ENCODE measurements at regions not wholly inside any gene's neighbourhood (a gene's known extent, or its start where the extent isn't known, plus 50 kb on each side); places are given as distances from the start of the nearest gene placed in this dataset.

- CTCF ChIA-PET: interaction anchor here (0.8 kb wide), 1 partner anchor 9 kb away, joined by 3 read pairs; no protein-coding TSS in a partner anchor
- POLR2A ChIA-PET: no interaction called here
- TF ChIP-seq SP1 (IDR thresholded peaks at IDR 0.05) (no peak), FOXM1 (IDR thresholded peaks at IDR 0.05; ENCODE audit: borderline replicate concordance) (no peak), BHLHE40 (IDR thresholded peaks at IDR 0.05; ENCODE audit: borderline replicate concordance) (no peak), FOXK2 (IDR thresholded peaks at IDR 0.05) (no peak), NFRKB (IDR thresholded peaks at IDR 0.05) (no peak), PKNOX1 (IDR thresholded peaks at IDR 0.05) (no peak), ARNT (IDR thresholded peaks at IDR 0.05) (no peak)
- no peak for DNase-seq (ENCODE audit: extremely low spot score)
Observed at GRCh38 chr4:158065176-158065575, 107.6 kb downstream of the GASK1B start.

GRCh38 chr4:158056689-158057245, 116.1 kb downstream of the GASK1B start:
- DNase-seq (ENCODE audit: extremely low spot score): no peak
- ChIA-PET CTCF (interaction anchor here (1.0 kb wide), 1 partner anchor 8 kb away, joined by 3 read pairs; no protein-coding TSS in a partner anchor), POLR2A (no interaction called here)
- no peak for TF ChIP-seq FOXK2 (IDR thresholded peaks at IDR 0.05)
- TF ChIP-seq SUZ12 (IDR thresholded peaks at IDR 0.05): no peak
- TF ChIP-seq SP1 (IDR thresholded peaks at IDR 0.05): no peak
- no peak for TF ChIP-seq FOXA1 (IDR thresholded peaks at IDR 0.05)
- no peak for TF ChIP-seq ZNF384 (IDR thresholded peaks at IDR 0.05)
- no peak for TF ChIP-seq TARDBP (IDR thresholded peaks at IDR 0.05)
- no peak for TF ChIP-seq LEF1 (IDR thresholded peaks at IDR 0.05; ENCODE audit: borderline replicate concordance)
- no peak for TF ChIP-seq ARNT (IDR thresholded peaks at IDR 0.05)
- no peak for TF ChIP-seq ELF4 (IDR thresholded peaks at IDR 0.05)

- CTCF ChIA-PET: interaction anchor here (0.6 kb wide), 1 partner anchor 489 kb away, joined by 3 read pairs; no protein-coding TSS in a partner anchor
- TF ChIP-seq ARNT (IDR thresholded peaks at IDR 0.05) (no peak), L3MBTL2 (conservative IDR thresholded peaks at IDR 0.05) (no peak), FOXK2 (IDR thresholded peaks at IDR 0.05) (no peak), FOXM1 (IDR thresholded peaks at IDR 0.05; ENCODE audit: borderline replicate concordance) (no peak)
- DNase-seq (ENCODE audit: extremely low spot score): no peak
- POLR2A ChIA-PET: no interaction called here
Observed at GRCh38 chr4:158055668-158056067, 117.2 kb downstream of the GASK1B start.

- TF ChIP-seq TARDBP (IDR thresholded peaks at IDR 0.05) (no peak), NFRKB (IDR thresholded peaks at IDR 0.05) (no peak), L3MBTL2 (conservative IDR thresholded peaks at IDR 0.05) (no peak), HDGF (IDR thresholded peaks at IDR 0.05; ENCODE audit: borderline replicate concordance) (no peak), ZNF384 (IDR thresholded peaks at IDR 0.05) (no peak)
- ChIA-PET POLR2A (no interaction called here), CTCF (no interaction called here)
- no peak for DNase-seq (ENCODE audit: extremely low spot score)
Observed at GRCh38 chr4:158053801-158054200, 119.0 kb downstream of the GASK1B start.

- DNase-seq (ENCODE audit: extremely low spot score): no peak
- TF ChIP-seq LEF1 (IDR thresholded peaks at IDR 0.05; ENCODE audit: borderline replicate concordance): no peak
- ChIA-PET POLR2A (no interaction called here), CTCF (no interaction called here)
Observed at GRCh38 chr4:158053086-158053485, 119.7 kb downstream of the GASK1B start.

- POLR2A ChIA-PET: no interaction called here
- CTCF ChIA-PET: no interaction called here
- DNase-seq (ENCODE audit: extremely low spot score): no peak
- TF ChIP-seq TARDBP (IDR thresholded peaks at IDR 0.05) (no peak), HDGF (IDR thresholded peaks at IDR 0.05; ENCODE audit: borderline replicate concordance) (no peak), CTBP1 (IDR thresholded peaks at IDR 0.05; ENCODE audit: borderline replicate concordance) (no peak), PKNOX1 (IDR thresholded peaks at IDR 0.05) (no peak), BHLHE40 (IDR thresholded peaks at IDR 0.05; ENCODE audit: borderline replicate concordance) (no peak), ARNT (IDR thresholded peaks at IDR 0.05) (no peak), SP1 (IDR thresholded peaks at IDR 0.05) (no peak), SUZ12 (IDR thresholded peaks at IDR 0.05) (no peak), L3MBTL2 (conservative IDR thresholded peaks at IDR 0.05) (no peak), FOXM1 (IDR thresholded peaks at IDR 0.05; ENCODE audit: borderline replicate concordance) (no peak), FOXK2 (IDR thresholded peaks at IDR 0.05) (no peak), ELF4 (IDR thresholded peaks at IDR 0.05) (no peak)
Observed at GRCh38 chr4:158051401-158052235, 121.2 kb downstream of the GASK1B start.

- POLR2A ChIA-PET: no interaction called here
- CTCF ChIA-PET: no interaction called here
- TF ChIP-seq LEF1 (IDR thresholded peaks at IDR 0.05; ENCODE audit: borderline replicate concordance): no peak
- no peak for TF ChIP-seq CTBP1 (IDR thresholded peaks at IDR 0.05; ENCODE audit: borderline replicate concordance)
- TF ChIP-seq FOXA1 (IDR thresholded peaks at IDR 0.05): no peak
- no peak for TF ChIP-seq SUZ12 (IDR thresholded peaks at IDR 0.05)
- TF ChIP-seq HDGF (IDR thresholded peaks at IDR 0.05; ENCODE audit: borderline replicate concordance): no peak
- no peak for DNase-seq (ENCODE audit: extremely low spot score)
Observed at GRCh38 chr4:158050942-158051341, 121.9 kb downstream of the GASK1B start.
